Uterus (tissue), 3 donors: ENCODE measurements at regions not wholly inside any gene's neighbourhood (a gene's known extent, or its start where the extent isn't known, plus 50 kb on each side); places are given as distances from the start of the nearest gene placed in this dataset.
A peak's percentile ranks its signal among the peaks of the same experiment; 100 is the strongest.

Experiments used
- DNase-seq, 2 donors: peaks; one replicate each; pipeline ENCODE4 v3.0.0-alpha.2; 2019 to 2020
- H3K27ac ChIP-seq, 2 donors: fragments of 200-600 bp; sonication (generic); 1 replicate in 1 of 2; 2 replicates in 1 of 2; pipeline ENCODE4 v1.5.1; 2016 to 2018
- H3K27me3 ChIP-seq, 2 donors: fragments of 200-600 bp; sonication (generic); one replicate each; pipeline ENCODE4 v1.5.1; 2018 to 2019; ENCODE audit warnings: control low read depth in 1 of 2
- H3K36me3 ChIP-seq, 2 donors: fragments of 200-600 bp; sonication (generic); one replicate each; pipeline ENCODE4 v1.5.1; 2019; ENCODE audit warnings: control low read depth in 1 of 2
- H3K4me1 ChIP-seq, 2 donors: fragments of 200-600 bp; sonication (generic); one replicate each; pipeline ENCODE4 v1.5.1; 2018 to 2019; ENCODE audit warnings: control low read depth in 1 of 2
- H3K4me3 ChIP-seq, 2 donors: fragments of 200-600 bp; sonication (generic); 1 replicate in 1 of 2; 2 replicates in 1 of 2; pipeline ENCODE4 v1.5.1; 2018 to 2019; ENCODE audit warnings: mild to moderate bottlenecking in 1 of 2
- H3K9me3 ChIP-seq, 2 donors: fragments of 200-600 bp; sonication (generic); one replicate each; pipeline ENCODE4 v1.5.1; 2019; ENCODE audit warnings: control low read depth in 1 of 2
- CTCF ChIP-seq, 4 experiments: fragments of 200-600 bp in 2 of 4; fragments of 450-650 bp in 2 of 4; sonication (generic) in 2 of 4; IDR thresholded peaks; one replicate each; pipeline ENCODE4 v1.5.1; 2016 to 2019; ENCODE audit warnings: antibody characterized with exemption in 4 of 4, mild to moderate bottlenecking in 2 of 4, moderate library complexity in 1 of 4
- POLR2A ChIP-seq, 2 donors: fragments of 450-650 bp; IDR thresholded peaks; one replicate each; pipeline ENCODE4 v1.6.1; 2016; ENCODE audit warnings: antibody characterized with exemption in 2 of 2, mild to moderate bottlenecking in 1 of 2, moderate library complexity in 1 of 2
- intact Hi-C: fragments of 100-400 bp; cut with DNase I; formaldehyde crosslinking; loops from one replicate; pipeline ENCODE4 v1.15.1; 2023; ENCODE audit warnings: low total_unique reads
- donor health status: DM: yes; HTN: yes; CAD: no.

DNA sequence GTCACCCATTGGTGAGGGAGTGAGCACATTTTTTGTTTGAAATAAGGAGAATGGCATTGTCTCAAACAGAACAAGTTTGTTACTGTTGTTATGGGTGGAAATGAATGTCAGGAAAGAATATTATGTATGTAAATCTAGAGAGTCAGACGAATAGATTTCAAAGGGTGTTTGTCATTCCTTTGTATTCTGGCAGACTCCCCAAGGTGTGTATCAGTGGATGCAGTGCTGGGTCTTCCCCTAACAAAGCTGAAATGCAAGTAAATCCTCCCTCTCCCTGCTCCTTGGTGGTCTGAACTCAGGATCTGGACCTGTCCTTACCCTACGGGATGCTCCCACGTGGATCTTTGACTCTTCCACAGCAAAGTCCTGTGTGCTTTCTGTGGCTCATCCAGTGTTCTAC, 139.5 kb upstream of the ZNF516 start:
- Histone ChIP-seq H3K36me3 (no peaks in the 10 kb centered on the region), H3K4me1 (no peaks in the 10 kb centered on the region), H3K4me3 (no peak overlapping the region), H3K9me3 (no peaks in the 10 kb centered on the region), H3K27me3 (no peaks in the 10 kb centered on the region), H3K27ac (no peak overlapping the region)
- no peak for DNase-seq
- TF ChIP-seq CTCF (IDR thresholded peaks at IDR 0.05): no peak
- no peak for TF ChIP-seq POLR2A (IDR thresholded peaks at IDR 0.05)
- intact Hi-C loops: no loop called here

- H3K27ac ChIP-seq: no peak overlapping the region
- no peaks in the 10 kb centered on the region for H3K4me1 ChIP-seq
- DNase-seq: no peak
- no peaks in the 10 kb centered on the region for H3K27me3 ChIP-seq
- intact Hi-C loops: no loop called here
- no peaks in the 10 kb centered on the region for H3K36me3 ChIP-seq
- no peak for TF ChIP-seq POLR2A (IDR thresholded peaks at IDR 0.05)
- no peak for TF ChIP-seq CTCF (IDR thresholded peaks at IDR 0.05)
- H3K4me3 ChIP-seq: no peak overlapping the region
- H3K9me3 ChIP-seq: no peaks in the 10 kb centered on the region
Measured at GRCh38 chr18:76633588-76634269, 138.7 kb upstream of the ZNF516 start.

DNA sequence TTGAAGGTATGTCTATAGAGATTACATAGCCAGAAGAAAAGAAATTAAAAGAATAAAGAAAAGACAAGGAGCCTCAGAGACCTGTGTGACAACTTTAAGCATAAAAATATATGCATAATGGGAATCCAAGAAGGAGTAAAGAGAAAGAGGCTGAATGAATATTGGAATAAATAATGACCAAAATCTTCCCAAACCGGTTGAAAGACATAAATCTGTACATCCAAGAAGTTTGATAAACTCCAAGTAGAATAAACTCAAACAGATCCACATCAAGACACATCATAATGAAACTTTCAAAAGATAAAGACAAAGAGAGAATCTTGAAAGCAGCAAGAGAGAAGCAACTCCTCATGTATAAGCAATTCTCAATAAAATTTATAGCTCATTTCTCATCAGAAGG, 132.4 kb upstream of the ZNF516 start:
- Histone ChIP-seq H3K27me3 (no peaks in the 10 kb centered on the region), H3K4me3 (no peak overlapping the region), H3K36me3 (no peaks in the 10 kb centered on the region), H3K4me1 (no peaks in the 10 kb centered on the region), H3K27ac (no peak overlapping the region), H3K9me3 (peaks cover 0 to 8% of the 10 kb centered on the region in 2 donors)
- DNase-seq: no peak
- TF ChIP-seq CTCF (IDR thresholded peaks at IDR 0.05) (no peak), POLR2A (IDR thresholded peaks at IDR 0.05) (no peak)
- intact Hi-C loops: no loop called here

DNA sequence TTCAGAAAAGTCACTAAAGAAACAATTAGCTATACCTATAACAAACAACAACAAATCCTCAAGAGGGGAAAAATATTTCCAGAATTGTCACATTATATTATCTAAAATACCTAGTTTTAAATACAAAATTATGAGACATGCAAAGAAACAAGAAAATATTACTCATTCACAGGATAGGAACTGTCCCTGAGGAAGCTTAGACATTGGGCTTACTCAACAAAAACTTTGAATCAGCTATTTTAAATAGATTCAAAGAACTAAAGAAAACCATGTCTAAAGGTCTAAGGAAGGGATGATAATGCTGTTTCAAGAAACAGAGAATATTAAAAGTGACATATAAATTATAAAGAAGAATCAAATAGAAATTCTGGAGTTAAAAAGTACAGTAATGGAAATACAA, 131.9 kb upstream of the ZNF516 start:
- TF ChIP-seq CTCF (IDR thresholded peaks at IDR 0.05) (no peak), POLR2A (IDR thresholded peaks at IDR 0.05) (no peak)
- intact Hi-C loops: no loop called here
- H3K4me3 ChIP-seq: no peak overlapping the region
- DNase-seq: no peak
- H3K27me3 ChIP-seq: no peaks in the 10 kb centered on the region
- no peaks in the 10 kb centered on the region for H3K4me1 ChIP-seq
- H3K9me3 ChIP-seq: peaks cover 0 to 8% of the 10 kb centered on the region in 2 donors
- H3K27ac ChIP-seq: no peak overlapping the region
- no peaks in the 10 kb centered on the region for H3K36me3 ChIP-seq

DNA sequence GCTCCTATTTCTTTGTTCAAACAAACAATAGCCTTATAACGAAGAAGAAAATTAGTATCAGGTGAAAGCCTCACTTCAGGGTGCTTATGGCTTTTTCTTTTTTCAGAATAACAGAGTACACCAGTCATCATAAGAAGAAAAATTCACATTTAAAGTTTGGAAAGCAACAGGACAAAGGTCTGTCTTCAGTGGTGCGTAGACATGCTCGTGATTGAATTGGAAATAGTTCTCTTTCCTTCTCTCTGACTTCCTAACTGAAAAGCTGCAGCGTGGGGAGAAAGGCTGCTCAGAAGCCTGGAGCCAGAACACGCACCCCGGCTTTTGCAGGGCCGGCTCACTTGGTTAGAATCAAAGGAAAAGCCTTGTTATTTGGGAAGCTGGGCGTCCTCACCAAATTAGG, 127.6 kb upstream of the ZNF516 start:
- H3K4me1 ChIP-seq: peaks cover 0 to 6% of the 10 kb centered on the region in 2 donors

More for the DNA sequence above, 127.6 kb upstream of the ZNF516 start:
- intact Hi-C loops: no loop called here
- H3K9me3 ChIP-seq: peaks cover 0 to 8% of the 10 kb centered on the region in 2 donors
- DNase-seq: no peak
- TF ChIP-seq CTCF (IDR thresholded peaks at IDR 0.05): no peak
- TF ChIP-seq POLR2A (IDR thresholded peaks at IDR 0.05): no peak
- peak overlapping the region; percentile 96 for H3K27ac ChIP-seq
- no peaks in the 10 kb centered on the region for H3K27me3 ChIP-seq
- no peak overlapping the region for H3K4me3 ChIP-seq
- no peaks in the 10 kb centered on the region for H3K36me3 ChIP-seq
